ENCODE measurements at regions not wholly inside any gene's neighbourhood (a gene's known extent, or its start where the extent isn't known, plus 50 kb on each side); places are given as distances from the start of the nearest gene placed in this dataset.

DNA sequence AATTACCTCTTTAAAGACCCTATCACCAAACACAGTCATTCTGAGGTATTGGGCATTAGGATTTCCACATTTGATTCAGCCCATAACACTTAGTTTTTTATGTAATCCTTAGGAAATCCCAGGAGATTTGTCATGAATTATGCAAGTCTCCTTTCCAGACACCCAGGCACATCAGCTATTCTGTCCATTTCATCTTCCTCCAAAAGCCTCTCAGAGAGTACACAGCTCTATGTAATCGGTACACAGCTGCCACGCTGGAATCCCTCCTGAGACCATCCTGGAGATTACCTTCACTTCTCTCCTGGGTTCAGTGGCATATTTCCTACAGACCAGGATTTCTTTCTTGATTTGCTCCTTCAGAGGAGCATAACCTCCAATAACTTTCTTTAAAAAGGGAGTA lies 2309.8 kb upstream of the WWC1 start:
- no peak overlapping the region for H3K4me3 ChIP-seq
- intact Hi-C loops (cut with DNase I; ENCODE audit: low total_unique reads): no loop called here
- H3K4me1 ChIP-seq: no peaks in the 10 kb centered on the region
- DNase-seq: no peak
- TF ChIP-seq CTCF (IDR thresholded peaks at IDR 0.05 in 4 of 5, conservative IDR thresholded peaks at IDR 0.05 in 1 of 5) (no peak), POLR2A (IDR thresholded peaks at IDR 0.05) (no peak)
- no peaks in the 10 kb centered on the region for H3K36me3 ChIP-seq
- in situ Hi-C loops (cut with MboI; ENCODE audit: low sequenced_read_pairs in 4 of 4): no loop called here
- no peaks in the 10 kb centered on the region for H3K27me3 ChIP-seq
- H3K27ac ChIP-seq: no peak overlapping the region
- no peak for ATAC-seq
- H3K9me3 ChIP-seq: no peaks in the 10 kb centered on the region

GRCh38 chr5:165996201-165996875 lies 2295.1 kb upstream of the WWC1 start:
- intact Hi-C loops (cut with DNase I; ENCODE audit: low total_unique reads): no loop called here
- no peak for ATAC-seq
- H3K36me3 ChIP-seq: no peaks in the 10 kb centered on the region
- no peak overlapping the region for H3K4me3 ChIP-seq
- no peaks in the 10 kb centered on the region for H3K9me3 ChIP-seq
- in situ Hi-C loops (cut with MboI; ENCODE audit: low sequenced_read_pairs in 4 of 4): no loop called here
- no peak for DNase-seq
- H3K4me1 ChIP-seq: peaks cover 0 to 3% of the 10 kb centered on the region in 2 donors
- TF ChIP-seq POLR2A (IDR thresholded peaks at IDR 0.05) (no peak), CTCF (IDR thresholded peaks at IDR 0.05 in 4 of 5, conservative IDR thresholded peaks at IDR 0.05 in 1 of 5) (no peak)
- H3K27me3 ChIP-seq: no peaks in the 10 kb centered on the region
- H3K27ac ChIP-seq: no peak overlapping the region

DNA sequence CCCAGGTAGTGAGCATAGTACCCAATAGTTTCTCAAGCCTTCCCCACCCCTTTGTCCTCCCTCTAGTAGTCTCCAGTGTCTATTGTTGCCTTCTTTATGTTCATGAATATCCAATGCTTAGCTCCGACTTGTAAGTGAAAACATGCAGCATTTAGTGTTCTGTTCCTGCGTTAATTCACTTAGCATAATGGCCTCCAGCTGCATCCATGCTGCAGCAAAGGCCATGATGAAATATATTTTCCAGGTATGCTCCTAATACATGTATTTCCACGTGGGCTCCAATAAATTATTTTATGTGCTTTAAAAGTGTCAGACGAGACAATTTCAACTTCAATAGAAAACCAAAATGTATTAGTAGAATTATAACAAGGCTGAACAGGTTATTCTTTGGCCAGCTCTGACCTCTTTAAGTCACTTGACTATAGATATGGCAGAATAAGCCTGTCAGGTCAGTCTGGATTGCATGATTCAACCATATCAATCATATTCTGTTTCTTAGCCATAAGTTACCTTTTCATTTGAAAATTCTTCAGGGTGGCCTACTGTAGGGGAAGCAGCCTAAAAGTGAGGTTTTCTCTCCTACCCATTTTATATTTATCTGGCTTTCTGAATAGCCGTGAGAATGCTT lies 2291.6 kb upstream of the WWC1 start:
- H3K27me3 ChIP-seq: no peaks in the 10 kb centered on the region
- no peak overlapping the region for H3K27ac ChIP-seq
- intact Hi-C loops (cut with DNase I; ENCODE audit: low total_unique reads): no loop called here

GRCh38 chr5:166004006-166004405 lies 2287.4 kb upstream of the WWC1 start:
- Histone ChIP-seq H3K36me3 (no peaks in the 10 kb centered on the region), H3K9me3 (no peaks in the 10 kb centered on the region), H3K27me3 (no peaks in the 10 kb centered on the region), H3K4me1 (no peaks in the 10 kb centered on the region), H3K4me3 (no peak overlapping the region), H3K27ac (no peak overlapping the region)
- in situ Hi-C loops (cut with MboI; ENCODE audit: low sequenced_read_pairs in 4 of 4) (no loop called here), intact Hi-C loops (cut with DNase I; ENCODE audit: low total_unique reads) (no loop called here)
- no peak for DNase-seq
- no peak for ATAC-seq
- no peak for TF ChIP-seq POLR2A (IDR thresholded peaks at IDR 0.05)
- no peak for TF ChIP-seq CTCF (IDR thresholded peaks at IDR 0.05 in 4 of 5, conservative IDR thresholded peaks at IDR 0.05 in 1 of 5)

More for the DNA sequence above, 2291.6 kb upstream of the WWC1 start:
- DNase-seq (no peak), ATAC-seq (no peak)
- Histone ChIP-seq H3K9me3 (no peaks in the 10 kb centered on the region), H3K4me1 (peaks cover 0 to 3% of the 10 kb centered on the region in 2 donors), H3K4me3 (no peak overlapping the region), H3K36me3 (no peaks in the 10 kb centered on the region)
- TF ChIP-seq POLR2A (IDR thresholded peaks at IDR 0.05): no peak
- no peak for TF ChIP-seq CTCF (IDR thresholded peaks at IDR 0.05 in 4 of 5, conservative IDR thresholded peaks at IDR 0.05 in 1 of 5)
- in situ Hi-C loops (cut with MboI; ENCODE audit: low sequenced_read_pairs in 4 of 4): no loop called here

All from gastrocnemius medialis (tissue), 4 donors.